ENCODE measurements at regions not wholly inside any gene's neighbourhood (a gene's known extent, or its start where the extent isn't known, plus 50 kb on each side); places are given as distances from the start of the nearest gene placed in this dataset.
"Not testable (repeated sequence)": the region's sequence is repeated elsewhere in the genome, so short reads cannot be mapped to it uniquely, and the experiment has no call there.

DNA sequence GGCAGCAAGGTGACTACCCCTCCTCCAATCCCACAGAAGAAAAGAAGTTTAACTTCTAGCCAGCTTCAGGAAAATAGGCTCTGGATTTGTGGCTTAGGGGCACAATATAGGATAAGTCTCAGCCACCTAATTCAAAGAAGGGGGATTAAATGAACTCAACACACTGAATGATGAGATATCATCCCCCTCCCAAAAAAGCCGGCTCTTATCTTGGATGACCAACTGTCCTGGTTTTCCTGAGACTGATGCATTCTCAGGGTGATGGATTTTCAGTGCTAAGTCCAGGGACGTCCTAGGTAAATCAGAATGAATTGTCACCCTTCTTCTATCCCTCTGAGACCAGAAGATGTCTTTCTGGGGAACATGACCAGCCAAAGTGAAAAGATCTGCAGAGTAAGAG is 487.0 kb upstream of the PROK2 start:
- no peaks in the 10 kb centered on the region for H3K9me3 Mint-ChIP-seq
- H3K27ac Mint-ChIP-seq = no peak overlapping the region
- ATAC-seq (replicated peaks) (no peak), DNase-seq (no peak)
- H3K27me3 Mint-ChIP-seq = peaks cover 0 to 17% of the 10 kb centered on the region in 2 donors
- H3K4me1 Mint-ChIP-seq (ENCODE audit: low read depth in 2 of 2) = peaks cover 0 to 5% of the 10 kb centered on the region in 2 donors
- H3K4me3 Mint-ChIP-seq = no peak overlapping the region
- H3K36me3 Mint-ChIP-seq (ENCODE audit: insufficient read depth) = no peaks in the 10 kb centered on the region

DNA sequence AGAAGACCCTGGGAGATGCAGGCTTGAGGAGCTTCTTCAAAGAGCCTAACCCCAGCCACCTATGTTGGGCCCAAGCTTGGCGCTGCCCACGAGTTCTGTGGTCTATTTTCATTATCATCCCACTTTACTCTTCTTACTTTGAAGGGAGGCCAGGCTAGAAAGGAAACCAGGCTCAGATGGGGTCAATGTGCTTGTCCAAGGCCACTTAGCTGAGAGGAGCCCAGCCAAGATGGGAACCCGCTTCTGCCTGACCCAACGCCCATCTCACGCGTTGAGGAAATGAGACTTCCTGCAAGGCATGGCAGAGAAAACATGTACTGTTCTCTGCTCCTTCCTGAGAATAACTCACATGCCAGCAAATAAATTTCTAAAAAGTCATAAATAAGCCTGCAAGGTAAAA is 486.3 kb upstream of the PROK2 start:
- Mint-ChIP-seq H3K4me3 (no peak overlapping the region), H3K4me1 (ENCODE audit: low read depth in 2 of 2) (peaks cover 0 to 5% of the 10 kb centered on the region in 2 donors)
- no peak for DNase-seq

GRCh38 chr3:72270730-72271129 is 485.8 kb upstream of the PROK2 start:
- no peak for DNase-seq
- no peaks in the 10 kb centered on the region for H3K36me3 Mint-ChIP-seq (ENCODE audit: insufficient read depth)
- H3K9me3 Mint-ChIP-seq = no peaks in the 10 kb centered on the region
- H3K4me1 Mint-ChIP-seq (ENCODE audit: low read depth in 2 of 2) = peaks cover 0 to 5% of the 10 kb centered on the region in 2 donors
- H3K27me3 Mint-ChIP-seq = peaks cover 6 to 27% of the 10 kb centered on the region in 2 donors
- no peak overlapping the region for H3K27ac Mint-ChIP-seq
- no peak for ATAC-seq (replicated peaks)
- H3K4me3 Mint-ChIP-seq = no peak overlapping the region

More for the DNA sequence above, 486.3 kb upstream of the PROK2 start:
- Mint-ChIP-seq H3K9me3 (no peaks in the 10 kb centered on the region), H3K27me3 (peaks cover 1 to 22% of the 10 kb centered on the region in 2 donors), H3K36me3 (ENCODE audit: insufficient read depth) (no peaks in the 10 kb centered on the region), H3K27ac (no peak overlapping the region)
- no peak for ATAC-seq (replicated peaks)

DNA sequence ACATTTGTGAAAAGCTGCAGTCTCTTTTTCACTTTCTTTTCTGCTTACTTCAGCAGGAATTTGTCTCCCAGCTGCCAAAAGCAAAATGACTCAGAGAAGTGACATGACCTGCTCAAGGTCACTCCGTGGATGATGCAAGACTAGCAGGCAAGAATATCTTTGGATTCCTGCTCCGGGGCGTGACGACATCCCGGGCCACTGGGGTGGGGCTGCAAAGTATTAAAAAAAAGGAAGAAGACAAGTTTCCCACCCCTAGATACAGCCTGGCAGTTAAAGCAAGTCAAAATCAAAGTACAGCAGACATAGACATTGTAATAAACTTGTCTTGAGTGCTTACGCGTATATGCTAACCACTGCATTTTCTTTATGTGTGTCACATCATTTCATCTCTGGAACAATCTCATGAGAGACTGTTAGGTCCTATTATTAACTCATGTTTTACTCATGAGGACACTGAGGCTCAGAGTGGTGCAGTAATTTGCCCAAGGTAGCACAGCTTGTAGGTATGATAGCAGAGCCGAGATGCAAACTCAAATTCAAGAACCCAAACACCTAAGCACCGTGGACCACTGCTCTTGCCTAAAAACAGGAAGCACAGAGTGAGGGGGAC is 485.2 kb upstream of the PROK2 start:
- ATAC-seq (replicated peaks) (no peak), DNase-seq (no peak)
- no peaks in the 10 kb centered on the region for H3K9me3 Mint-ChIP-seq
- peak overlapping the region in 1 of 2 donors; percentile 44 for H3K27ac Mint-ChIP-seq
- peaks cover 6 to 32% of the 10 kb centered on the region in 2 donors for H3K27me3 Mint-ChIP-seq
- peaks cover 0 to 5% of the 10 kb centered on the region in 2 donors for H3K4me1 Mint-ChIP-seq (ENCODE audit: low read depth in 2 of 2)
- no peaks in the 10 kb centered on the region for H3K36me3 Mint-ChIP-seq (ENCODE audit: insufficient read depth)
- H3K4me3 Mint-ChIP-seq = no peak overlapping the region

- no peak for DNase-seq
- Mint-ChIP-seq H3K27me3 (peaks cover 6 to 37% of the 10 kb centered on the region in 2 donors), H3K4me1 (ENCODE audit: low read depth in 2 of 2) (peaks cover 0 to 1% of the 10 kb centered on the region in 2 donors), H3K4me3 (no peak overlapping the region), H3K27ac (peak overlapping the region in 1 of 2 donors; percentile 44), H3K36me3 (ENCODE audit: insufficient read depth) (no peaks in the 10 kb centered on the region), H3K9me3 (no peaks in the 10 kb centered on the region)
- ATAC-seq (replicated peaks) = no peak
These were observed 484.5 kb upstream of the PROK2 start for GRCh38 chr3:72269475-72269874.

- not testable (repeated sequence) for H3K36me3 Mint-ChIP-seq (ENCODE audit: insufficient read depth); H3K4me1 Mint-ChIP-seq (ENCODE audit: low read depth in 2 of 2); ATAC-seq (replicated peaks); H3K9me3 Mint-ChIP-seq; DNase-seq; H3K4me3 Mint-ChIP-seq
- Mint-ChIP-seq H3K27ac (peak overlapping the region in 1 of 2 donors; percentile 6), H3K27me3 (peaks cover 12 to 38% of the 10 kb centered on the region in 2 donors)
These were observed 482.1 kb upstream of the PROK2 start for GRCh38 chr3:72266921-72267524.

DNA sequence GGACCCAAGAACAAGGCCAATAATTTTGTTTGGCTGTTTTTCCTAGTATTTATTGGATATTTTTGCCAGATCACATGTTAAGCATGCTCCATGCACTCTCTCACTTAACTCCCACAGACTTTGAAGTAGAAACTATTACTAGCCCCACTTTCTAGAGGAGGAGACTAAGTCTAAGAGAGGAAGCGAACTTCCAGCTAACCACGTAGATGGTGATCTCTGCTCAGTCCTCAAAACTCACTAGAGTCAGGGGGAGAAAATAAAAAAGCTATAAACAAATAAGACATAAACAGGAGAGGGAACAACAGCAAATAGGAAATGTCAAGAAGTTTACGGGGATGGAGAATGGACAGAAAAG is 481.0 kb upstream of the PROK2 start:
- no peaks in the 10 kb centered on the region for H3K36me3 Mint-ChIP-seq (ENCODE audit: insufficient read depth)
- H3K27me3 Mint-ChIP-seq = peaks cover 12 to 47% of the 10 kb centered on the region in 2 donors
- ATAC-seq (replicated peaks) = no peak
- H3K4me1 Mint-ChIP-seq (ENCODE audit: low read depth in 2 of 2) = peaks cover 0 to 1% of the 10 kb centered on the region in 2 donors
- no peak overlapping the region for H3K4me3 Mint-ChIP-seq
- H3K27ac Mint-ChIP-seq = no peak overlapping the region
- DNase-seq = no peak
- H3K9me3 Mint-ChIP-seq = no peaks in the 10 kb centered on the region

DNA sequence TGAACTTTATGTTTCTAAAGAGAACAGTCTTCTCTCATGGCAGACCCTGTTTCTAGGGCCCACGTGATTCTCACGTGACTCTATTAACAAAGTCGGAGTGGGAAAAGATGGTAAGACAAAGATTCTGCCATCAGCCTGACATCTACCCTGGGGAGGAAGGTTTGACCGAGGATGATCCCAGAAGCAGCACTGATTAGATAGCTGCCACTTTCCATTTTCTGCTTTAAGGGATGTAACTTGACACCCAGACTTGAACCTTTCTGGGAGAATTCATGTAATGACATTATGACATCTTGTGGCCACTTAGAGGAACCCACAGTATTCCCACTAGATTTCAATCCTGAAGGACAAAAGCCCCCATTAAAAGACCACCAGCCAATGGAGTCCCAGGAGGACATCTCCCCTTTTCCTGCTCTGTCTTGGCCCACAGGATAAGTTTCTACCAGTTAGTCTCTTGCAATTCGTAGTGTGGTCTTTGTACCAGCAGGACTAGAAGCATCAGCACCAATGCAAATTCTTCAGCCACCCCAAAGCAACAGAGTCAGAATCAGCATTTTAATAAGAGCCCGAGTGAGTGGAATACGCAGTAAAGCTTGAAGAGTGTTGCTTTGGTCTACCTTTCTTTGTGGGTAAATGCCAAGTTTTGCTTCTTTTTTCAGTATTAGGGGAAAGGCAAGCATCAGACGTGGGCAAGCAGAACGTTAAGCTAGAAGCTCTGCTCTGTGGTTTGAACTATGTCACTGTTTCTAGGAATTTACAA is 480.5 kb upstream of the PROK2 start:
- Mint-ChIP-seq H3K27ac (no peak overlapping the region), H3K36me3 (ENCODE audit: insufficient read depth) (no peaks in the 10 kb centered on the region), H3K27me3 (peaks cover 14 to 47% of the 10 kb centered on the region in 2 donors), H3K9me3 (no peaks in the 10 kb centered on the region), H3K4me1 (ENCODE audit: low read depth in 2 of 2) (peaks cover 0 to 1% of the 10 kb centered on the region in 2 donors), H3K4me3 (no peak overlapping the region)
- no peak for DNase-seq
- no peak for ATAC-seq (replicated peaks)

DNA sequence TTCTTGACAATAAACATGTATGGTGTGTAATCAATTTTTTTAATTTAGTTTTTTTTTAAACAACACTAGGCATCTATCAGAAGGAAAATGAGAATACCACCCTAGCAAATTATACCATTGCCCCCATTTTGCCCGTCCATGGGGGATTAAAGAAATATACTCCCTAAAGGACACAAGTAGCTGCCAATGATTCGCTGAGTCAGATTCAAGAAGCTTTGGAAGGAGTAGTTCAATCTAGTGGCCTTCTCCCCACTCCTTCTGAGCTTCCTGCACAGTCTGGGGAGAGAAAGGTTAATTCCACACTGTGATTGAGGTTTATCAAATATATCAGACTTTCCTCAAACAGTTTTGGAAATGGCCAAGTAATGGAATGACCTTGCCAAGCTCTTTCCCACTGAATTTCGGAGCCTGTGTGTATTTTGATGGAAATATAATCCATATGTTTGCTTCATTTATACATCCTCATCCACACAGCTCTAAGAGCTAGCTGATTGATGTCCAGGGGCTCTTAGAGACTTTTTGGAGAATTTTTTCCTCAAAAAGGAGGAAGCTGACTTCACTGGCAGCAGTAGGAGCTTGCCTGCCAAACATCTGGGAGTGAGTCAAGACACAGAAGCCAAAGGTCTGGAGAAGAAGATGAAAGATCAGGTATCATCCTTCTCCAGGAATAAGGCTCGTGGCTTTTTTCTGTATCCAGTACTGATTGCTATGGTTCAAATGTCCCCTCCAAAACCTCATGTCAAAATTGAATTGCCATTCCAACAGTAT is 478.5 kb upstream of the PROK2 start:
- Mint-ChIP-seq H3K27ac (no peak overlapping the region), H3K36me3 (ENCODE audit: insufficient read depth) (no peaks in the 10 kb centered on the region), H3K27me3 (peaks cover 24 to 57% of the 10 kb centered on the region in 2 donors), H3K4me3 (no peak overlapping the region), H3K9me3 (no peaks in the 10 kb centered on the region), H3K4me1 (ENCODE audit: low read depth in 2 of 2) (peaks cover 0 to 2% of the 10 kb centered on the region in 2 donors)
- DNase-seq (no peak), ATAC-seq (replicated peaks) (no peak)

DNA sequence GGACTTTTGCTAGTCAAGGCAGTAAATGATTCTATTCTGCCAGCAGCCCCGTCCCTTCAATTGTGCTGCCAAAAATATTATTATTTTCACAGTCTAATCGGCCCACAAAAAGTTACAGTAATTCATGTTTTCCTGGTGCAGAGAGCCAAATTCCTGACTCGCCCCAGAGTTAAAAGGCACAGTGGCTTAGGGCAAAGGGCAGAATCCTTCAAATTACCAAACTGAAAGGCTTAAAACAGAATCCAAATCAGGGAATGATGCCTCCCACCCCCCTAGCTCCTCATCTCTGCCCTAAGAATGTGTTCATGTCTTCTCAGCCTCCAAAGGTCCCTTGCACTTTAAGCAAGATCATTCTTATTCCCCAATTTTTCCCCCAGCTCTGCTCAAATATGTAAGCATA is 477.8 kb upstream of the PROK2 start:
- ATAC-seq (replicated peaks) (no peak), DNase-seq (no peak)
- Mint-ChIP-seq H3K27ac (no peak overlapping the region), H3K27me3 (peaks cover 28 to 64% of the 10 kb centered on the region in 2 donors), H3K4me3 (no peak overlapping the region), H3K9me3 (no peaks in the 10 kb centered on the region), H3K36me3 (ENCODE audit: insufficient read depth) (no peaks in the 10 kb centered on the region), H3K4me1 (ENCODE audit: low read depth in 2 of 2) (peaks cover 0 to 4% of the 10 kb centered on the region in 2 donors)

DNA sequence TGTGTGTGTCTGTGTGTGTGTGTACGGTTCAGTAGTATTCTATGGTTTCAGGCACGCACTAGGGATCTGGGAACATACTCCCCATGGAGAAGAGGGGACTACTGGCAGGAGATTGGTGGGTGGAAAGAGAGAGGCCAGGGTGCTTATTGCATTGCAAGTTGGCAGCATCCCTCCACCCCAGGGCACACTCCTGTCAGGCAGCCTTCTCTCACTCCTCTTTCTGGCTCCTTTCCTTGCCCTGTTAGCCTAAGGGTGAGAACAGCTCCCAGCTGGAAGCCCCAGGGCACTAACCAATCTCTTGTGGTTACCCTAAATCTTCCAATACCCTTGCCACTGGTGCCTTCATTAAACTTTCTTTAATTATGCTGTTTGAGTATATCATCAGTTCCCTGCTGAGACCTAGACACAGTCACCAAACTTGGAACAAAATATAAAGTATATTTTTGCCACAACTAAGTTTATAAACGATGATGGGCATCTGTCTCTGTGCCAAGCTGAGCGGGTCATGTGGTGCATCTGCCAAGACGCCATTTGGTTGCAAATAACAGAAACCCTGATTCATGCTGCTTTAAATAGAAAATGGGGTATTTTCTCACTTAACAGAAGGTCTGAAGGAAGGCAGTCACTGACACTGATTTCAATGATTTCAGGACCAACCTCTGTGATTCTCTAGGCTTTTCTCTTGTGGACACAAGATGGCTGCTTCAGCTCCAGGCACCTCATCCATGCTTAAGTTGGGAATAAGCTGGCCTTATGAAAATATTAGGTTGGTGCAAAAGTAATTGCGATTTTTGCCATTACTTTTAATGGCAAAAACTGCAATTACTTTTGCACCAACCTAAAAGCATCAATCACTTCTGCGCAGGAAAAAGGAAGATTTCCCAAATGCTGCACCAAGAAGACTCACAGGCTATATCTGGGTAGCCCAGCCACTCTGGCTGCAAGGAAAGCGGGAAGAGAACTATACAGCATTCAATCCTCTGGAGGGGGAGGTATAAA is 476.9 kb upstream of the PROK2 start:
- no peak for DNase-seq
- ATAC-seq (replicated peaks) = no peak
- H3K27me3 Mint-ChIP-seq = peaks cover 28 to 60% of the 10 kb centered on the region in 2 donors
- peaks cover 0 to 4% of the 10 kb centered on the region in 2 donors for H3K4me1 Mint-ChIP-seq (ENCODE audit: low read depth in 2 of 2)
- no peaks in the 10 kb centered on the region for H3K36me3 Mint-ChIP-seq (ENCODE audit: insufficient read depth)
- no peak overlapping the region for H3K27ac Mint-ChIP-seq
- no peak overlapping the region for H3K4me3 Mint-ChIP-seq
- no peaks in the 10 kb centered on the region for H3K9me3 Mint-ChIP-seq

DNA sequence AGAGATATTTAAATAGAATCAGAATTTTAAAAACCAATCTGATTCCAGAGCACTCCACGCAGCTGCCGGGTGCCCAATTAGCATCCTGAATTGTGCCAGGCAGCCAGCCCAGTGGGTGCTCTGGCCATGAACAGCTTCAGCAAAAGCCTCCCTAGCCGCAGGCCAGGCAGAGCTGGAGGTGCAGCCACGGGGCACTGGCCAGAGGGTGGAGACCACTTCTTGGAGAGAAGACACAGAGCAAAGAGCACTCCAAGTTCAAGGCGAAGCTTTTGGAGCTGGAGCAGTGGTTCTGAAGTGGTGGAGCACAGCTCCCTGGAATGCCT is 475.6 kb upstream of the PROK2 start:
- H3K4me3 Mint-ChIP-seq = no peak overlapping the region
- H3K36me3 Mint-ChIP-seq (ENCODE audit: insufficient read depth) = no peaks in the 10 kb centered on the region
- ATAC-seq (replicated peaks) (no peak), DNase-seq (no peak)
- no peaks in the 10 kb centered on the region for H3K9me3 Mint-ChIP-seq
- H3K27ac Mint-ChIP-seq = no peak overlapping the region
- peaks cover 0 to 9% of the 10 kb centered on the region in 2 donors for H3K4me1 Mint-ChIP-seq (ENCODE audit: low read depth in 2 of 2)
- peaks cover 22 to 47% of the 10 kb centered on the region in 2 donors for H3K27me3 Mint-ChIP-seq

Data from effector memory CD8-positive, alpha-beta T cell (primary cell).